ENCODE measurements at regions not wholly inside any gene's neighbourhood (a gene's known extent, or its start where the extent isn't known, plus 50 kb on each side); places are given as distances from the start of the nearest gene placed in this dataset.

- peak; percentile 14 to 90 (median 31) for DNase-seq
Measured at GRCh38 chr11:86193297-86194095, 51.1 kb upstream of the EED start.

DNA sequence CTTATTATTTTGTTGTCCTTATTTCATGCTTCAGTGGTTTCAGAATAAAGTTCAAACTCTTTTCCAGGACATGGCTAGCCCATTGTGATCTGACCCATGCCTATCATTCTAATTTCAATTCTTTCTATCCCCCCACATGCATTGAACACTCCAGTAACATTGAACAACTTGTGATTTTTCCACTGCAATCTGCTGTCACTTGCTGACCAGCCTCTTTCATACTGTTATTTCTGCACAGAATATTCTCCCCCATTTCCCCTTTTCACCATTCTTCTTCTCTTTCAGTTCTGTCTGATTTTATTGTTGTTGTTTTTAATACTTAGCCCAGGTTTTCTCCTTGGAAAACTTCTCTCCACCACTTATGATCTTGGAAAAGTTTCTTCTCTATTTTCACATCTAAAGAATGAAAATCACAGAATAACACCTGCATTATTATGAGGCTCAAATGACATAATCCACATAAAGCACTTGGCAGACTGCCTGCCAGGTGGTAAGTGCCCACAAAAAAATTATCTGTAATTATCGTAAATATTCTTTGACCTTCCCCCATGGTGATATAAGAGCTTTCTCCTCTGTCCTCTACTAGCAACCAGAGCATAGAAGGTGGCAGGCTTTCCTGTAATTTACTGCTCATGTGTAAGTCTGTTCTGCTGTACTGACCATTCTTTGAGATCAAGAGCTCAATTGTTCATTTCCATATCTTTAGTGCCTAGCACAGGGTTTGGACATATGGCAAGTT, 51.9 kb upstream of the EED start:
- no peak for DNase-seq

- no peak for DNase-seq
Measured at GRCh38 chr11:86191874-86192273, 52.7 kb upstream of the EED start.

GRCh38 chr11:86187027-86187426, 57.5 kb upstream of the EED start:
- DNase-seq = no peak

DNA sequence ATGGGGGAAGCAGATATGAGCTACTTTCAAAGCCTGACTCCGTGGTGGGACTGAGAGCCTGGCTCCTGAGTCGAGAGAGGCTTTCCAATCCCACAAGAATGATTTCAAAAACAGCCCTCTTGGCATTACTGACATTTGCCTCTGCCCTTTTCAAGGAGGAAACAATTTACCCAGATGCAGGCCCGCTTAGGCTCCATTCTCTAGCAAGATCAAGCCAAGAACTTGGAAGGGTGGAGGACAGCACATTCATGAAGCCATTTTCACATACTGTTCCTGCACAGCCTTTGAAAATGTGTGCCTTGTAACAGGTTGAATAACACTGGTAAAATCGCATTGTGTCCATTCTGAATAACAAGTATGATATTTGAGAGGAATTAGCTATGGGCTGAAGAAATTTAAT, 58.2 kb upstream of the EED start:
- no peak for DNase-seq

DNA sequence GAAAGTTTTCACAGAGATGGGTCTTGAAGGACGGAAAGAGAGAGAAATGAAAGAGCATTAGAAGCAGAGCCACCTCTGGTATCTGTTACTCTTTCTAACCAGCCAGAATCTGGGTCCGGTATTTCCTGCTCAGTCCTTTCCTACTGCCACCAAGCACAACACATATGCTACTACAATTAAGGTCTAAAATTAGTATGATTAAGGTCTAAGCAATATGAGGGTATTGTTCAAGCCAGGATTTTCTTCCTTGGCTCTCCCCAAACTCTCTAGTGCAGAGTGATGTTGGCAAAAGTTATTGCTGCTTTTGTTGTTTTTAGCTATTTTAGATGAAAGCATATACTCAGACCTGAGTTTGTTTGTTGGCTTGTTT, 59.2 kb upstream of the EED start:
- no peak for DNase-seq

- no peak for DNase-seq
Measured at GRCh38 chr11:86184728-86185380, 59.7 kb upstream of the EED start.

- DNase-seq = peak in 1 of 5 donors; percentile 59
Measured at GRCh38 chr11:86183694-86184093, 60.9 kb upstream of the EED start.

DNA sequence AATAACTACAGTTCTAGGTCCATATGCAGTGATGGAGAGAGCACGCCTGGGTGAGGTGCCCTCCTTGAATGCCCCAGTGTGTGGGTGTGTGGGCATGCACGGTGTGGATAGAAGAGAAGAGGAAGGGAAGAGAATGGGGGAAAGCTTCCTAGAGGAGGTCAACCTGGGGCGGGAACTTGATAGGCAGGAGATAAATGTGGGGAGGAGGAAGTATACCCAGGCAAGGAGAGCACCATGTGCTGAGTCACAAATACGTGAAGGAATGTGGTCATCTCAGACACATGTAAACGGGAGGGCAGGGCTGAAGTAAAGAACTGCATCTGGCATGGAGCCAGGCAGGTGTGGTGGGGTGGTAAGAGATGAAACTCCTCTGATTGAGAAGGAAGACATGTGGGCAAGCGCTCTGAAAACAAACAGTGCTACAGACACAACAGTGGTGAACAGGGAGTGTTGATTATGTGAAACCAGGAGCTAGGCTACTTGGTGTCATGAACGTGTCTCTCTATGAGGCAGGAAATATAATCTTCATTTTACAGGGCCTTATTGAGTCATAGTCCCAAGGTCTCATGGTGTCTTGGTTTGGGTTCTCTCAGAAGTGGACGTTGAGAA, 61.5 kb upstream of the EED start:
- peak in 2 of 5 donors; percentile 5 to 87 for DNase-seq

- DNase-seq = no peak
Measured at GRCh38 chr11:86181379-86181778, 63.2 kb upstream of the EED start.

- no peak for DNase-seq
Measured at GRCh38 chr11:86180851-86181250, 63.7 kb upstream of the EED start.

DNA sequence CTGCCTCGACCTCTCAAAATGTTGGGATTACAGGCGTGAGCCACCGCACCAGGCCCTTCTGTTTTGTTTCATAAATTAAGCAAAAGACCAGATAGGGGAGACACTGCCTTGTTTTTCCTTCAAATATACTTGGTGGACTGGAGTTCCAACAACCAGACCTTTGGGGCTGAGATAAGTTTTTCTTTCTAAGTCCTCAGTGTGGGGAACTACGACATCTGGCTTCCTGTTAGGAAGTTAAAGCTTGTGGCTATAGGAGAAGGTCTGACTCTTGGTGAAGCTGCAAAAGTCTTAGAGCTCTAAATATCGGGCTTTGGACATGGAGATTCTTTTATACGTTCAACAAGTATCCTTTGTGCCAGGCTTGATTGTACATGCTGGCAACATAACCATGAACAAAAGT, 64.1 kb upstream of the EED start:
- no peak for DNase-seq

GRCh38 chr11:86179646-86180064, 64.9 kb upstream of the EED start:
- no peak for DNase-seq

DNA sequence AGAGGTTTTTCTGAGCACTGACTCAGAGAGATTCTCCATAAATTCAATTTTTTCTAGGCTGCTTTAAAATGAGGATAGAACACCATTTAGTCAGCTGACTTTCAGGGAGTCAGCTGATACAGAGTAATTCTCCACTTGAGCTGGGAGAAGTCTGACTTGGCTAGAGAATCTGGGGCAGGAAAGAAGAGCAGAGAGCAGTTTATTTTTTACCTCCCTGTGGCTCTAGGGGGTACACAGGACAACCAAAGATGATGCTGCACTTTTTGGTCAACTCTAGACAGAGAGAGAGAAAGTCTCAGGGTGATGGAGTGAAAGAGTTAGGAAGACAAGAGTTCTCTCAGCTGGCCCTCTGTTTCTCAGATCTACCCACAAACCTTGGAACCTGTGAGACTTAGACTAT, 67.3 kb upstream of the EED start:
- DNase-seq = peak in 1 of 5 donors; percentile 50

GRCh38 chr11:86176165-86176884, 68.2 kb upstream of the EED start:
- peak in 1 of 5 donors; percentile 92 for DNase-seq

DNA sequence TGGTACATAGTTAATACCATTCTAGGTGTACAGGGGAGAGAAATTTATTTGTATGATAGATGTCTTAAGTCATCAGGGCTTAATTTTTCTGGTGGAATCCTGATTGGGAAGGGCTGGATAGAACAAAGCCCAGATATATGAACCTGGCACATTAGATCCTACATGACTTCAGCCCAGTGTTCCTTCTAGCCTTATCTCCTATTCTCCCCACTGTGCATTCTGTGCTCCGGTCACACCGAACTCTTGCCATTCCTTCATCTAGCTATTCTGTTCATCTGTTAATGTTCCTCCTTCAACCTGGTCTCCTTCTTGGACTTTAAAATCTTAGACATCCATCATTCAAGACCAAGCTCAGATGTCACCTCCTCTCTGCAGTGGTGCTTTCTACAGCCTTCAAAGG, 68.9 kb upstream of the EED start:
- DNase-seq = no peak

DNA sequence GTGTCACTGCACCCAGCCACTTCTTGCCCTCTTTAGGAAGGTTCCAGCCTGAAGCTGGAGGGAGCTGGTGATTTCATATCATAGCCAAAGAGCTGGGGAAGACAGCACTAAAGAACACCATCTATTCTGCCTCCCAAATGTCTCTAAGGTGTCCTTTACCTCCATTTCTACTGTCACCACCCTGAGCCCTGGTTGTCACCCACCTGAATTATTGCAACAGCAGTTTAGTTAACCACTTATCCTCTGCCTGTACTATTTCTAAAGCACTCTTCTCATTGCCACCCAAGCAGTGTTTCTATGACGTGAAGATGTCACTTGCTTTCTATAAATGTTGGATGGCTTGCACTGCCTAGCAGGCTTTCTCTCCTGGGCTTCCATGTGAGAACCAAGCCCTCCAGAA, 69.4 kb upstream of the EED start:
- DNase-seq = no peak

DNA sequence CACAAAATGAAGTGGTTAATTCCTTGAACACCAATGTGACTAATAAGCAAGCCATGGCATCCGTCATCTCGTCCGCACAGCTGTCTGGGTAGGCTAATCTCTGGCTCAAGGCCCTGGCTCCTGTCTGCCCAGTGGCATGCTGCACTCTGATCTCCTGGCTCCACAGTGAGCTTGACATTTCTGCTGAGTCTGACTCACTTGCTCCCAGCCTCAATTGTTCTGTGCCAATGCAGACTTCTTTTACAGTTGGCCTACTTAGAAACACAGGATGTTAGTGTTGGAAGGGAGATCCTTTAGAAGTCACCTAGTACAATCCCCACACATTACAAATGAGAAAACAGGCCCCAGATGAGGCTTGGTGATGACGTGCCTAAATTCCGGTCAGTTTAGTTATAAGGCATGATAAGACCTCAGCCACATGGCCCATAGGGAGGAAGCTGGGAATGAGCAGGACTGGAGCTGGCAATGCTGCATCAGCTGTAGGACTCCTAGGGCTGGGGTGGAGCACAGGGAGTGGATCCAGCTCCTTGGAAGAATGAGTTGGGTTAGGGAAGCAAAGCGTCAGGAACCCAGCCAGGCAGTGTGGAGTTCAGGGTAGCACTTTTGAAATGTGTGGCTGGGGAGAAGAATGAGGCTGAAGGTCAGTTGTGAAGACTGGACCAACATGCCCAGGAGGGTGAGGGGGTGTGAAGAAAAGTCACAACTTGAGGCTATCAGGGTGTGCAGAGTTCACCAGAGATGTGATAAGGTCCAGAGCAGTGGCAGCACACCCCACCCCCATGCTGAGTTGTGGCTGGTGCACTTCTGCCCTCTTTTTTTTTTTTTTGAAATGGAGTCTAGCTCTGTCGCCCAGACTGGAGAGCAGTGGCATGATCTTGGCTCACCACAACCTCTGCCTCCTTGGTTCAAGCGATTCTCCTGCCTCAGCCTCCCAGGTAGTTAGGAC, 70.2 kb upstream of the EED start:
- DNase-seq = peak in 1 of 5 donors; percentile 35

DNA sequence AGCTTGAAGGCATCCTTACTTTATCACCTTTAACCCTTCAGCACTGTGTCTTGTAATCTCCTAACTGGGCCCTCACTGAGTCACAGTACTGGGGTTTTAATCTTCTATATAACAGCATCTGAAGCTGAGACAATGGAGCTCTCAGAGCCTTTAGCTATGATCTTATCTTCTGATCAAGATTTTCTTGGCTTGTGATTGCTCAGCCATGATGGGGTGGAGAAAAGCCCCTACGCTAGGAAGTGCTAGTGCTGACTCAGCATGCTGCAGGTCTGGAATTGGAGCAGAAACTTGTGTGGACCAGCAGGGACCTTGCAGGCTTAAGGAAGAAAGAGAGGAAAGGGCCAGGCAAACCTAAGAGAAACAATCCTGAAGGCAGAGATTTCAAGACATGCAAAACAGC, 71.7 kb upstream of the EED start:
- no peak for DNase-seq

DNA sequence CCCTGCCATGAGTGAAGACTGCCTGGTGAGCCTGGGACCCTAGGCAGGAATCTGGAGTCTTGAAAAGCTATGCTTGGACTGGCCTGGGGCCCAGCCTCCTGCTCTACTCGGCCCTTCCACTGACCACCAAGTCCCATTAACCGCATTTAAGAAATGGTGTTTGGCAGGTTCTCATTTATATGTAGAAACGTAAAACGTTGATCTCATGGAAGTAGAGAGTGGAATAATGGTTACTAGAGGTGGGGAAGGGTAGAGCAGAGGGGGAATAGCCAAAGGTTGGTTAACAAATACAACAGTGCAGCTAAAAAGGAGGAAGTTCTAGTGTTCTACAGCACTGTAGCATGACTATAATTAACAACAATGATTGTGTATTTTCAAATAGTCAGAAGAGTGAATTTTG, 72.9 kb upstream of the EED start:
- DNase-seq = no peak

DNA sequence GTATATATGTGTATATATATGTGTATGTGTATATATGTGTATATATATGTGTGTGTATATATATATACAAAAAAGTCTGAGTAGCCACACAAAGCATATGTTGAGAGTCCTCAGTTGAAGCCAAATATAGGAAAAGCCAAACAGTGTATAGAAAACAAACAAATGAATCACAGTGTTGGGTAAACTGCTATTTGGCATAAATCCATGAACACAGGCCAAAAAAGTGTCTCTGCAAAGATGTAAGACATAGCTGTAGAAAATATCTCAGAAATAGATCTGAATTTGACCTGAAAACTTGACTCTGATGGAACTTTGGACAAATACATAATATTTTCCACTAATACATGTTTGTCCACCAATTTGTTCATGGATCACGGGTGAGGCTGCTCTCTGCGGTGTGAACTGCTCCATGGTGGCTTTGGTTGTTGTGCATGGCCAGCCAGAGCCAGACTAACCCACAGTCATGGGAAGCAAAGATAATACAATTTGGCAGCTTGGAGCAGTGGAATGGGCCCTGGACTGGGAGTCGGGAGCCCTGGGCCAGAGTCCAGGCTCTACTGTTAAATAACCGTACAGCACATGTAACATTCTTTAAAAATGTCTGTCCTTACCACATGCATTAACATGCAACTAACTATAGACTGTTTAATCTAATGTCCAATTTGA, 76.9 kb upstream of the EED start:
- no peak for DNase-seq

All from T-helper 1 cell (primary cell).